ENCODE measurements at regions not wholly inside any gene's neighbourhood (a gene's known extent, or its start where the extent isn't known, plus 50 kb on each side); places are given as distances from the start of the nearest gene placed in this dataset.

DNA sequence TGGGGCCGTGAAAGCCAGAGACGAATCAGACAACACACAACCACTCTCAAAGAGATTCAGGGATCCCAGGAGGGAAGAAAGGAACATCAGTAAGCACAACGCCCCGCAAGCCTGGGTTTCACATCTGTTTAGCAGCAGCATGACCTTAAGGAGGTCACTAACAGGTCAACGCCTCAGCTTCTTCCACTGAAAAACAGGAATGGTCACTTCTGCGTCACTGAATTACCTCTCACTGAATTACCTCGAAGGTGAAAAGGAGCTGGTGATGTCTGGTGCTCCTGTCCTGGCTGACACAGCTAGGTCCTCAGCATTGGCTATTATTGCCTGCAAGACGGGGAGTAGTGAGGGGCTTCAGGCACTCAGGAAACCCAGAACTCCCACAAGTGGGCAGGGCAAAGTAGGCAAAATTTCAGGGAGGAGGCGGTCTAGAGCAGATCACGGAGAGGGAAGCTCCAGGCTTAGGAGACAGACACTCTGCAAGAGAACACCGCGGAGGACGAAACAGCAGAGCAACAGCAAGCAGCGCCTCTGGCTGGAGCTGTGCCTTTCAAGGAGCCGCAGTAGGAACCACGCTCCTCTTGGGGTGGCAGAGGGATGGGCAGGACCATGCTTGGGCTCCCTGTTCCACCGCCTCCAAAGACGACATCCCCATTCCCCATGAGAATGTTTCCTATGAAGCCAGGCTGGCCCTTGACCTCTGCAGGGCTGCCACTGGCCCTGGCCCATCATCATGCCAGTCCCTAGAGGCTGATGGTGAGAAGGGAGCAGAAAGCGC is 108.4 kb downstream of the SINHCAF start:
- H3K4me1 ChIP-seq (ENCODE audit: low read length): no peaks in the 10 kb centered on the region
- DNase-seq: no peak
- no peak overlapping the region for H3K4me2 ChIP-seq (ENCODE audit: low read depth, low read length)

DNA sequence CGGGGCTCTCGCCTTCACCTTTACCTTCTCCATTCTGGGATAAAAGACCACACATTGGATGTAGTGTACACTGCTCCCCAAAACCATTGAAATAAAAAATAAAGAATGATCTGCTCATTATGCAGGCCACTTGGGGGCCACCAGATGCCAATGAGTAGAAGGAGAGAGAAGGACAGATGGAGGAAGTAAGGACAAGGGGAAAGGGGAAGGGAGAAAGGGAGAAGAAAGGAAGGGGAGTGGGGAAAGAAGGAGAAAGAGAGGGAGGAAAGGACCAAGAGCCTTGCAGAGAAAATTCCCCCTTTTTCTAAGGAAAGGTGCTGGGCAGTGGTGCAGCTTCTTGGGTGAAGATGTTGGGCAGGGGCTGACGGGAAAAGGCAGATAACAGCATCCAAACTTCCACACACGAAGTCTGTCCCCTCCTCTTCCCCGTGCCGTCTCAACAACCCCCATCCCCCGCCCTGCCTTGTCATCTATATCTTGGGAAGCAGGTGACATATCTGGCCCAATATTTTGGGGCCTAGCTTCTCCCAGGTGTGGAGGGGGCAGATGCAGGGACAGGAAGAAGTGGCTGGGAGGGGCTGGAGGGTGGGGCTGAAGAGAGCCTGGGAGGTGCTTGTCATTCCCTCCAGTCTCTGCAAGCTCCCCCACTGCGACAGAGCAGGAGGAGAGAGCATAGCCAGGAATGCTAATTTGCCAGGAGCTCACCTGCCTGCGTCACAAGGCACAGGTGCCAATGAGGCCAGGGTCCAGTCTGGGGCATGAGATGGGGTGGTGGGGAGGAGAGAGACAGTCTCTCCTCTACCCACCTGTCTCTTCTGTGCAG is 107.5 kb downstream of the SINHCAF start:
- no peak overlapping the region for H3K4me2 ChIP-seq (ENCODE audit: low read depth, low read length)
- H3K4me1 ChIP-seq (ENCODE audit: low read length): no peaks in the 10 kb centered on the region
- H2AFZ ChIP-seq (ENCODE audit: low read length): no peak overlapping the region
- no peak for DNase-seq
- H3K36me3 ChIP-seq (replicated peaks; ENCODE audit: insufficient read depth, low read length): no peaks in the 10 kb centered on the region
- no peaks in the 10 kb centered on the region for H3K9me3 ChIP-seq (replicated peaks; ENCODE audit: insufficient read depth, low read length)
- no peak overlapping the region for H3K9ac ChIP-seq (ENCODE audit: low read length)
- TF ChIP-seq, protein P1, sequence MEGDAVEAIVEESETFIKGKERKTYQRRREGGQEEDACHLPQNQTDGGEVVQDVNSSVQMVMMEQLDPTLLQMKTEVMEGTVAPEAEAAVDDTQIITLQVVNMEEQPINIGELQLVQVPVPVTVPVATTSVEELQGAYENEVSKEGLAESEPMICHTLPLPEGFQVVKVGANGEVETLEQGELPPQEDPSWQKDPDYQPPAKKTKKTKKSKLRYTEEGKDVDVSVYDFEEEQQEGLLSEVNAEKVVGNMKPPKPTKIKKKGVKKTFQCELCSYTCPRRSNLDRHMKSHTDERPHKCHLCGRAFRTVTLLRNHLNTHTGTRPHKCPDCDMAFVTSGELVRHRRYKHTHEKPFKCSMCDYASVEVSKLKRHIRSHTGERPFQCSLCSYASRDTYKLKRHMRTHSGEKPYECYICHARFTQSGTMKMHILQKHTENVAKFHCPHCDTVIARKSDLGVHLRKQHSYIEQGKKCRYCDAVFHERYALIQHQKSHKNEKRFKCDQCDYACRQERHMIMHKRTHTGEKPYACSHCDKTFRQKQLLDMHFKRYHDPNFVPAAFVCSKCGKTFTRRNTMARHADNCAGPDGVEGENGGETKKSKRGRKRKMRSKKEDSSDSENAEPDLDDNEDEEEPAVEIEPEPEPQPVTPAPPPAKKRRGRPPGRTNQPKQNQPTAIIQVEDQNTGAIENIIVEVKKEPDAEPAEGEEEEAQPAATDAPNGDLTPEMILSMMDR (IDR thresholded peaks at IDR 0.05; ENCODE audit: low read length): no peak
- TF ChIP-seq EZH2 (optimal IDR thresholded peaks at IDR 0.05; ENCODE audit: low read depth, low read length) (no peak), EZH2phosphoT487 (IDR thresholded peaks at IDR 0.05; ENCODE audit: low read length) (no peak)
- H3K27ac ChIP-seq (ENCODE audit: low read length): no peak overlapping the region
- no peaks in the 10 kb centered on the region for H3K27me3 ChIP-seq (replicated peaks; ENCODE audit: insufficient read depth, low read length)
- H3K79me2 ChIP-seq (ENCODE audit: low read length): no peaks in the 10 kb centered on the region
- no peaks in the 10 kb centered on the region for H3F3A ChIP-seq (ENCODE audit: insufficient read depth, low read length)
- no peak overlapping the region for H3K4me3 ChIP-seq (ENCODE audit: low read length)
- no peaks in the 10 kb centered on the region for H3K9me2 ChIP-seq (replicated peaks; ENCODE audit: insufficient read depth, low read length)
- H4K20me1 ChIP-seq (ENCODE audit: insufficient read depth, low read length): no peaks in the 10 kb centered on the region

More for the DNA sequence above, 108.4 kb downstream of the SINHCAF start:
- no peaks in the 10 kb centered on the region for H3K9me2 ChIP-seq (replicated peaks; ENCODE audit: insufficient read depth, low read length)
- H3F3A ChIP-seq (ENCODE audit: insufficient read depth, low read length): no peaks in the 10 kb centered on the region
- H3K27me3 ChIP-seq (replicated peaks; ENCODE audit: insufficient read depth, low read length): no peaks in the 10 kb centered on the region
- H2AFZ ChIP-seq (ENCODE audit: low read length): no peak overlapping the region
- H3K9ac ChIP-seq (ENCODE audit: low read length): no peak overlapping the region
- H3K79me2 ChIP-seq (ENCODE audit: low read length): no peaks in the 10 kb centered on the region
- H4K20me1 ChIP-seq (ENCODE audit: insufficient read depth, low read length): no peaks in the 10 kb centered on the region
- no peaks in the 10 kb centered on the region for H3K9me3 ChIP-seq (replicated peaks; ENCODE audit: insufficient read depth, low read length)
- H3K27ac ChIP-seq (ENCODE audit: low read length): no peak overlapping the region
- no peak overlapping the region for H3K4me3 ChIP-seq (ENCODE audit: low read length)
- H3K36me3 ChIP-seq (replicated peaks; ENCODE audit: insufficient read depth, low read length): no peaks in the 10 kb centered on the region
- TF ChIP-seq EZH2phosphoT487 (IDR thresholded peaks at IDR 0.05; ENCODE audit: low read length) (no peak), EZH2 (optimal IDR thresholded peaks at IDR 0.05; ENCODE audit: low read depth, low read length) (no peak)
- TF ChIP-seq, protein P1 (IDR thresholded peaks at IDR 0.05; ENCODE audit: low read length): no peak

DNA sequence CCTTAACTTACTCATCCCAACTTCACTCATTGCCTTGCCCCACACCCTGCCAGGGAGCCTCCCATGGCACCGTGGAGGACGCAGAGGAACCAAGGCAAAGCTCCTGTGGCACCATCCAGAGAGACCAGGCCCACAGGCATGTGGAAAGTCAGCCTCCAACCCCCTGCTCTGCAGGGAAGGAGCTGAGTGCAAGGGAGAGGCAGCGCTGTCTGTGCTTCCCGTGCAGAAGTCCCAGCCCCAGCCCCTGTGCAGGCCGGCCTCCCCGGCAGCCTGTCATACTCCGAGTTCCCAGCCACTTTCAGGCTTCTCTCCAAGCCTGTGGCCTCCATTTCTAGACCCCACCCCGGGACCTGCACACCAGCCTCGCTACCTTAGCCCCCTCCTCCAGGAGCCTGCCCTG is 106.4 kb downstream of the SINHCAF start:
- Histone ChIP-seq H3F3A (ENCODE audit: insufficient read depth, low read length) (no peaks in the 10 kb centered on the region), H3K27me3 (replicated peaks; ENCODE audit: insufficient read depth, low read length) (no peaks in the 10 kb centered on the region), H3K9me2 (replicated peaks; ENCODE audit: insufficient read depth, low read length) (no peaks in the 10 kb centered on the region), H3K27ac (ENCODE audit: low read length) (no peak overlapping the region), H3K4me2 (ENCODE audit: low read depth, low read length) (no peak overlapping the region), H4K20me1 (ENCODE audit: insufficient read depth, low read length) (no peaks in the 10 kb centered on the region), H3K36me3 (replicated peaks; ENCODE audit: insufficient read depth, low read length) (no peaks in the 10 kb centered on the region), H2AFZ (ENCODE audit: low read length) (no peak overlapping the region), H3K4me3 (ENCODE audit: low read length) (no peak overlapping the region), H3K9ac (ENCODE audit: low read length) (no peak overlapping the region), H3K79me2 (ENCODE audit: low read length) (no peaks in the 10 kb centered on the region), H3K9me3 (replicated peaks; ENCODE audit: insufficient read depth, low read length) (no peaks in the 10 kb centered on the region), H3K4me1 (ENCODE audit: low read length) (no peaks in the 10 kb centered on the region)
- TF ChIP-seq, protein P1 (IDR thresholded peaks at IDR 0.05; ENCODE audit: low read length): no peak
- TF ChIP-seq EZH2phosphoT487 (IDR thresholded peaks at IDR 0.05; ENCODE audit: low read length) (no peak), EZH2 (optimal IDR thresholded peaks at IDR 0.05; ENCODE audit: low read depth, low read length) (no peak)
- DNase-seq: no peak

Measured in MM.1S (cell line).